Cardiac muscle cell (in vitro differentiated cells and primary cell): ENCODE measurements at regions not wholly inside any gene's neighbourhood (a gene's known extent, or its start where the extent isn't known, plus 50 kb on each side); places are given as distances from the start of the nearest gene placed in this dataset.
"Not testable (repeated sequence)": the region's sequence is repeated elsewhere in the genome, so short reads cannot be mapped to it uniquely, and the experiment has no call there.

Experiments used
- DNase-seq, 2 donors: peaks; one replicate each; pipeline versions ENCODE4 v3.0.0 to v3.0.0-alpha.2; 2010 to 2017; ENCODE audit warnings: low read depth in 1 of 2, low spot score in 1 of 2
- H3K27ac ChIP-seq: fragments of 200-600 bp; sonication (generic); 2 replicates; pipeline ENCODE4 v1.5.1; 2016
- H3K27me3 ChIP-seq: fragments of 200-600 bp; sonication (generic); 2 replicates; pipeline ENCODE4 v1.6.0; 2016; ENCODE audit warnings: control low read depth
- H3K36me3 ChIP-seq: fragments of 200-600 bp; sonication (generic); 2 replicates; pipeline ENCODE4 v1.5.1; 2016; ENCODE audit warnings: control low read depth
- H3K4me1 ChIP-seq: fragments of 200-600 bp; sonication (generic); 2 replicates; pipeline ENCODE4 v1.8.1; 2017; ENCODE audit warnings: low read depth, mild to moderate bottlenecking, mixed run types
- H3K4me3 ChIP-seq: fragments of 200-600 bp; sonication (generic); 2 replicates; pipeline ENCODE4 v1.5.1; 2016; ENCODE audit warnings: mild to moderate bottlenecking
- H3K9me3 ChIP-seq: fragments of 200-600 bp; sonication (generic); 2 replicates; pipeline ENCODE4 v1.5.1; 2017; ENCODE audit warnings: low read depth, mild to moderate bottlenecking, control low read depth
- CTCF ChIP-seq: IDR thresholded peaks from 2 replicates; pipeline ENCODE4 v1.5.1; 2012; ENCODE audit warnings: low read depth, mild to moderate bottlenecking, low read length

GRCh38 chr3:81086348-81086747, 675.1 kb downstream of the GBE1 start:
- TF ChIP-seq CTCF, result no peak
- Histone ChIP-seq H3K36me3 (no peaks in the 10 kb centered on the region), H3K27ac (no peak overlapping the region), H3K4me3 (no peak overlapping the region), H3K9me3 (no peaks in the 10 kb centered on the region), H3K4me1 (no peaks in the 10 kb centered on the region), H3K27me3 (no peaks in the 10 kb centered on the region)
- DNase-seq, result no peak

- Histone ChIP-seq H3K27me3 (no peaks in the 10 kb centered on the region), H3K36me3 (no peaks in the 10 kb centered on the region), H3K27ac (no peak overlapping the region), H3K9me3 (no peaks in the 10 kb centered on the region), H3K4me1 (no peaks in the 10 kb centered on the region), H3K4me3 (no peak overlapping the region)
- TF ChIP-seq CTCF, result no peak
- DNase-seq, result peak in 1 of 2 donors; percentile 3
These were observed 680.8 kb downstream of the GBE1 start for GRCh38 chr3:81080608-81081007.

- no peak for DNase-seq
- Histone ChIP-seq H3K9me3 (no peaks in the 10 kb centered on the region), H3K27me3 (no peaks in the 10 kb centered on the region), H3K4me1 (no peaks in the 10 kb centered on the region), H3K27ac (no peak overlapping the region), H3K4me3 (no peak overlapping the region), H3K36me3 (no peaks in the 10 kb centered on the region)
- no peak for TF ChIP-seq CTCF
These were observed 688.9 kb downstream of the GBE1 start for GRCh38 chr3:81072591-81072990.

DNA sequence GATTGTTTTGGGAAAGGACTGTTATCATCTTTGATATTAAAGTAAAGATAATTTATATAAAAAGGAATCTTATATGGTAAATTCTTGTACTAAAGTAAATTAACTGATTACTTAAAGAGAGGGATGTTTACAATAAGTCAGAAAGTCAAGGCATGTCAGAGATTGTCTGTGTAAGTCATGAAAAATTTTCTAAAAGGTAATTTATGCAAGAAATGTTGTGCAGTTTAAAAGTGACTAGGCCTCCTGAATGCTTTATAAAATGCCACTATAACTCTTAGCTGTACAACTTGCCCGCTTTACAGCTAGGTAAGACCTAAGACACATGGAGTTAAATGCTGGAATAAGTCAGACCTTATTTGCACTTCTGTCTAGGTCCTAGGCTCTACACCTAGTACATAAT, 692.9 kb downstream of the GBE1 start:
- no peak for TF ChIP-seq CTCF
- Histone ChIP-seq H3K4me1 (no peaks in the 10 kb centered on the region), H3K9me3 (no peaks in the 10 kb centered on the region), H3K27ac (no peak overlapping the region), H3K36me3 (no peaks in the 10 kb centered on the region), H3K4me3 (no peak overlapping the region), H3K27me3 (no peaks in the 10 kb centered on the region)
- DNase-seq, result no peak

GRCh38 chr3:81063896-81064295, 697.5 kb downstream of the GBE1 start:
- H3K4me3 ChIP-seq, result no peak overlapping the region
- no peak for TF ChIP-seq CTCF
- H3K9me3 ChIP-seq, result no peaks in the 10 kb centered on the region
- no peaks in the 10 kb centered on the region for H3K36me3 ChIP-seq
- no peak for DNase-seq
- H3K27me3 ChIP-seq, result no peaks in the 10 kb centered on the region
- H3K4me1 ChIP-seq, result no peaks in the 10 kb centered on the region
- H3K27ac ChIP-seq, result no peak overlapping the region

DNA sequence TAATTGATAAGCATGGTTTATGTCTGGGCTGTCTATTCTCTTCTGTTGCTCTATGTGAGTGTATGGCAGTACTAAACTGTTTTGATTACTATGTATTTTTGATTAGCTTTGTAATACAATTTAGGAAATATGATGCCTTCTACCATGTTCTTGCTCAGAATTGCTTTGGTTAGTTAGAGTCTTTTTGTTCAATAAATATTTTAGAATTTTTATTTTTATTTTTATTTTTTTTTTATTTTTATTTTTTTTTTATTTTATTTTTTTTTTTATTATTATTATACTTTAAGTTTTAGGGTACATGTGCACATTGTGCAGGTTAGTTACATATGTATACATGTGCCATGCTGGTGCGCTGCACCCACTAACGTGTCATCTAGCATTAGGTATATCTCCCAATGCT, 710.3 kb downstream of the GBE1 start:
- H3K27me3 ChIP-seq, H3K27ac ChIP-seq, H3K9me3 ChIP-seq, DNase-seq, H3K4me1 ChIP-seq, H3K4me3 ChIP-seq, H3K36me3 ChIP-seq: not testable (repeated sequence)
